Sigmoid colon (tissue), 4 donors: ENCODE measurements at regions not wholly inside any gene's neighbourhood (a gene's known extent, or its start where the extent isn't known, plus 50 kb on each side); places are given as distances from the start of the nearest gene placed in this dataset.

Source experiments
- CTCF ChIP-seq, 4 experiments: fragments of 450-650 bp in 3 of 4; fragments of 200-600 bp in 1 of 4; IDR thresholded peaks; one replicate each; pipeline ENCODE4 v1.5.1; 2016 to 2019; ENCODE audit warnings: antibody characterized with exemption in 4 of 4, mild to moderate bottlenecking in 3 of 4, moderate library complexity in 2 of 4
- EP300 ChIP-seq, 4 donors: sonication (generic); formaldehyde crosslinking; IDR thresholded peaks; one replicate each; pipeline ENCODE4 v1.6.1; 2017; ENCODE audit warnings: antibody characterized with exemption in 4 of 4
- POLR2A ChIP-seq, 2 donors: fragments of 450-650 bp; IDR thresholded peaks; one replicate each; pipeline ENCODE4 v1.6.1; 2016; ENCODE audit warnings: antibody characterized with exemption in 2 of 2, mild to moderate bottlenecking in 2 of 2, moderate library complexity in 2 of 2
- POLR2AphosphoS5 ChIP-seq, 4 donors: sonication (generic); formaldehyde crosslinking; IDR thresholded peaks; one replicate each; pipeline ENCODE4 v1.6.1; 2017; ENCODE audit warnings: antibody characterized with exemption in 4 of 4

GRCh38 chr12:81987371-81987770 lies 228.2 kb upstream of the PPFIA2 start:
- TF ChIP-seq CTCF (IDR thresholded peaks at IDR 0.05): no peak
- TF ChIP-seq POLR2A (IDR thresholded peaks at IDR 0.05): no peak
- no peak for TF ChIP-seq EP300 (IDR thresholded peaks at IDR 0.05)
- no peak for TF ChIP-seq POLR2AphosphoS5 (IDR thresholded peaks at IDR 0.05)
